ENCODE measurements at regions not wholly inside any gene's neighbourhood (a gene's known extent, or its start where the extent isn't known, plus 50 kb on each side); places are given as distances from the start of the nearest gene placed in this dataset.

GRCh38 chr10:3714531-3714930 lies 70.5 kb downstream of the KLF6 start:
- Histone ChIP-seq H3K4me1 (no peaks in the 10 kb centered on the region), H3K27ac (no peak overlapping the region), H3K27me3 (no peaks in the 10 kb centered on the region), H3K36me3 (no peaks in the 10 kb centered on the region), H3K4me3 (no peak overlapping the region), H3K9me3 (no peaks in the 10 kb centered on the region)
- DNase-seq (ENCODE audit: extremely low spot score in 2 of 2): no peak
- intact Hi-C loops (cut with DNase I): no loop called here
- TF ChIP-seq, protein P1, sequence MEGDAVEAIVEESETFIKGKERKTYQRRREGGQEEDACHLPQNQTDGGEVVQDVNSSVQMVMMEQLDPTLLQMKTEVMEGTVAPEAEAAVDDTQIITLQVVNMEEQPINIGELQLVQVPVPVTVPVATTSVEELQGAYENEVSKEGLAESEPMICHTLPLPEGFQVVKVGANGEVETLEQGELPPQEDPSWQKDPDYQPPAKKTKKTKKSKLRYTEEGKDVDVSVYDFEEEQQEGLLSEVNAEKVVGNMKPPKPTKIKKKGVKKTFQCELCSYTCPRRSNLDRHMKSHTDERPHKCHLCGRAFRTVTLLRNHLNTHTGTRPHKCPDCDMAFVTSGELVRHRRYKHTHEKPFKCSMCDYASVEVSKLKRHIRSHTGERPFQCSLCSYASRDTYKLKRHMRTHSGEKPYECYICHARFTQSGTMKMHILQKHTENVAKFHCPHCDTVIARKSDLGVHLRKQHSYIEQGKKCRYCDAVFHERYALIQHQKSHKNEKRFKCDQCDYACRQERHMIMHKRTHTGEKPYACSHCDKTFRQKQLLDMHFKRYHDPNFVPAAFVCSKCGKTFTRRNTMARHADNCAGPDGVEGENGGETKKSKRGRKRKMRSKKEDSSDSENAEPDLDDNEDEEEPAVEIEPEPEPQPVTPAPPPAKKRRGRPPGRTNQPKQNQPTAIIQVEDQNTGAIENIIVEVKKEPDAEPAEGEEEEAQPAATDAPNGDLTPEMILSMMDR (IDR thresholded peaks at IDR 0.05): no peak
- no peak for TF ChIP-seq POLR2AphosphoS5 (IDR thresholded peaks at IDR 0.05; ENCODE audit: insufficient read depth in 1 of 2, low read depth in 1 of 2)
- TF ChIP-seq POLR2A (IDR thresholded peaks at IDR 0.05): no peak

DNA sequence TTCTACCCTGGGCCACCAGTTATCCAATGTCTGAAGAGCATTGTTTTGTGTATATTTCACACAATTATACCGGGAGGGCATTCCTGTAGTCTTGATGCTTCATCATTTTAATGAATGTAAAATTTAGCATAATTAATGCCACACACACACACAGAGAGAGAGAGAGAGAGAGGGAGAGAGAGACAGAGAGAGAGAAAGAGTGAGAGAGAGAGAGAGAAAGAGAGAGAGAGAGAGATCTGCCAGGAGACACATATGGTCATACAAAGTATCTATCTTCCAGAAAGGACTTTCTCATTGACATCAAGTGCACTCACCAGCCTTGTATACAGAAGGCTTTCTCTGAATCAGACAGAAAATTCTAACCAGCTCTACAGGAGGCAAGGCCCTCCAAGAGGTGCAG lies 72.3 kb downstream of the KLF6 start:
- Histone ChIP-seq H3K4me1 (no peaks in the 10 kb centered on the region), H3K36me3 (no peaks in the 10 kb centered on the region), H3K9me3 (no peaks in the 10 kb centered on the region), H3K27ac (no peak overlapping the region), H3K4me3 (no peak overlapping the region), H3K27me3 (no peaks in the 10 kb centered on the region)
- TF ChIP-seq POLR2AphosphoS5 (IDR thresholded peaks at IDR 0.05; ENCODE audit: insufficient read depth in 1 of 2, low read depth in 1 of 2) (no peak), POLR2A (IDR thresholded peaks at IDR 0.05) (no peak)
- TF ChIP-seq, protein P1 (IDR thresholded peaks at IDR 0.05): no peak
- no peak for DNase-seq (ENCODE audit: extremely low spot score in 2 of 2)
- intact Hi-C loops (cut with DNase I): no loop called here

- Histone ChIP-seq H3K4me3 (no peak overlapping the region), H3K27ac (no peak overlapping the region), H3K36me3 (no peaks in the 10 kb centered on the region), H3K9me3 (no peaks in the 10 kb centered on the region), H3K4me1 (no peaks in the 10 kb centered on the region), H3K27me3 (no peaks in the 10 kb centered on the region)
- DNase-seq (ENCODE audit: extremely low spot score in 2 of 2): no peak
- intact Hi-C loops (cut with DNase I): no loop called here
- TF ChIP-seq POLR2AphosphoS5 (IDR thresholded peaks at IDR 0.05; ENCODE audit: insufficient read depth in 1 of 2, low read depth in 1 of 2) (no peak), POLR2A (IDR thresholded peaks at IDR 0.05) (no peak)
- TF ChIP-seq, protein P1 (IDR thresholded peaks at IDR 0.05): no peak
Measured at GRCh38 chr10:3711918-3712317, 73.1 kb downstream of the KLF6 start.

GRCh38 chr10:3710764-3711163 lies 74.2 kb downstream of the KLF6 start:
- H3K36me3 ChIP-seq: no peaks in the 10 kb centered on the region
- H3K9me3 ChIP-seq: no peaks in the 10 kb centered on the region
- TF ChIP-seq POLR2A (IDR thresholded peaks at IDR 0.05) (no peak), POLR2AphosphoS5 (IDR thresholded peaks at IDR 0.05; ENCODE audit: insufficient read depth in 1 of 2, low read depth in 1 of 2) (no peak)
- TF ChIP-seq, protein P1 (IDR thresholded peaks at IDR 0.05): no peak
- intact Hi-C loops (cut with DNase I): no loop called here
- no peak for DNase-seq (ENCODE audit: extremely low spot score in 2 of 2)
- H3K27me3 ChIP-seq: no peaks in the 10 kb centered on the region
- no peak overlapping the region for H3K4me3 ChIP-seq
- no peak overlapping the region for H3K27ac ChIP-seq
- no peaks in the 10 kb centered on the region for H3K4me1 ChIP-seq

DNA sequence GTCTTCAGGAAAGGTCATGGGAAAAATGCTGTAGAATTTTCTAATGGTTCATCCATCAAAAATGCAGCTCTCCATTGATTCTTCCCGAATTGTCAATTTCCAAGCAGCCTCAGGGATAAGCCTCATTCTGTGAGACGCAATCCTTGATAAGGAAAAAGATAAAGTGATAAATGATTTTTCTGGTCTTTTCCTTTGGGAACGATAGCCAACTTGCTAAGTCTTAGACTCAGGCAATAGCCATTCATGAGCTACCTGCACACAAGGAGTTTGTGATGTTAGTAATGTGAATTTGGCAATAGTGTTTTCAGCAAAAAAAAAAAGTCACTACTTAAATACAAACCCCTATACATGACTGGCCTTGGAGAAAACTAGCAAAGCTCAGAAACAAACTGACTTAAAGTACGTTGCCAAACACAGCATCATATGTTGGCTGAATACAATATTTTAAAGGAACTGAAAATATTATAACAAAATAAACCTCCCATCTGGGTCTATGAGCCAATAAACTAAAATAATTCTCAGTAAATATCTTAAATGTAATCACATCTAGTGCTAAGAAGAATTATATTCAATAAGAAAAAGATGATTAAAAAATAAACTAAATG lies 75.5 kb downstream of the KLF6 start:
- H3K36me3 ChIP-seq: no peaks in the 10 kb centered on the region
- H3K4me1 ChIP-seq: no peaks in the 10 kb centered on the region
- no peaks in the 10 kb centered on the region for H3K27me3 ChIP-seq
- DNase-seq (ENCODE audit: extremely low spot score in 2 of 2): no peak
- TF ChIP-seq POLR2A (IDR thresholded peaks at IDR 0.05) (no peak), POLR2AphosphoS5 (IDR thresholded peaks at IDR 0.05; ENCODE audit: insufficient read depth in 1 of 2, low read depth in 1 of 2) (no peak)
- TF ChIP-seq, protein P1 (IDR thresholded peaks at IDR 0.05): no peak
- no peak overlapping the region for H3K4me3 ChIP-seq
- H3K9me3 ChIP-seq: no peaks in the 10 kb centered on the region
- H3K27ac ChIP-seq: no peak overlapping the region
- intact Hi-C loops (cut with DNase I): no loop called here

All from vagina (tissue), 2 donors.